C4-2B (cell line): ENCODE measurements at regions not wholly inside any gene's neighbourhood (a gene's known extent, or its start where the extent isn't known, plus 50 kb on each side); places are given as distances from the start of the nearest gene placed in this dataset.

Experiments
- ZFX ChIP-seq: fragments of 450-650 bp; IDR thresholded peaks from 2 replicates; pipeline ENCODE4 v1.6.1; 2017
- TF ChIP-seq, protein P1 (sequence below): fragments of 450-650 bp; conservative IDR thresholded peaks from 2 replicates; pipeline ENCODE4 v1.5.1; 2017; ENCODE audit warnings: mild to moderate bottlenecking

DNA sequence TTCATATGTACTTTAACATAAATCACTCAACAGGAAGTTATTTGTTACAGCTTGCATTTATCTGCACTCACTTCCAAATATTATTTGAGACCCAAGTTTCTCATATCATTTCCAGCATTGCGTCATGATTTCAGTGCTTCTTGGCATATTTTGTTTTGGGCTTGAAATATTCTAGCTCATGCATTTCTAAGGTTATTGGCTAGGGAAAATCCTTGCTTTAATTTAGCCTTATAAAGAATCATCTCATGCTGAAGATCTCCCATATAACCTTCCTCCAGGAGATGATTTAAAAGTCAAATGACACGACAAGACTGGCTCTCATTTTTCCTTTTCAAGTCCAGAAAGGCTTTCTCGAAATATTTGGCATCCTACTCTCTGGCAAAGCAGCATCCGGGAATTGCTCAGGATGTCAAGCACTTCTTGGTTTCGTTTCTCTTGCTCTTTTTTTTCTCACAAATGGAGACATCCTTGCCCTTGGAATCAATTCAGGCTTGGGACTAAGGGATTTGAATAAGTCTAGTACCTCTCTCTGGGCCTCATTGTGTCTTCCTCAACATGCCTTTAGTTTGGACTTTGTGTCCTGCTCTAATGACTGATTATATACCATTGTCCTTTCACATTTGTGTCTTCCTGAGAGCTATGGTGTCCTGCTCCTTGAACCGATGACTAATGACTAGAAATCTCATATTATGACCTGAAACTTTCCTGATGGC lies 295.0 kb downstream of the RMST start:
- TF ChIP-seq, protein P1, sequence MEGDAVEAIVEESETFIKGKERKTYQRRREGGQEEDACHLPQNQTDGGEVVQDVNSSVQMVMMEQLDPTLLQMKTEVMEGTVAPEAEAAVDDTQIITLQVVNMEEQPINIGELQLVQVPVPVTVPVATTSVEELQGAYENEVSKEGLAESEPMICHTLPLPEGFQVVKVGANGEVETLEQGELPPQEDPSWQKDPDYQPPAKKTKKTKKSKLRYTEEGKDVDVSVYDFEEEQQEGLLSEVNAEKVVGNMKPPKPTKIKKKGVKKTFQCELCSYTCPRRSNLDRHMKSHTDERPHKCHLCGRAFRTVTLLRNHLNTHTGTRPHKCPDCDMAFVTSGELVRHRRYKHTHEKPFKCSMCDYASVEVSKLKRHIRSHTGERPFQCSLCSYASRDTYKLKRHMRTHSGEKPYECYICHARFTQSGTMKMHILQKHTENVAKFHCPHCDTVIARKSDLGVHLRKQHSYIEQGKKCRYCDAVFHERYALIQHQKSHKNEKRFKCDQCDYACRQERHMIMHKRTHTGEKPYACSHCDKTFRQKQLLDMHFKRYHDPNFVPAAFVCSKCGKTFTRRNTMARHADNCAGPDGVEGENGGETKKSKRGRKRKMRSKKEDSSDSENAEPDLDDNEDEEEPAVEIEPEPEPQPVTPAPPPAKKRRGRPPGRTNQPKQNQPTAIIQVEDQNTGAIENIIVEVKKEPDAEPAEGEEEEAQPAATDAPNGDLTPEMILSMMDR: no peak
- TF ChIP-seq ZFX: no peak
